Stromal cell of bone marrow (primary cell): ENCODE measurements at regions not wholly inside any gene's neighbourhood (a gene's known extent, or its start where the extent isn't known, plus 50 kb on each side); places are given as distances from the start of the nearest gene placed in this dataset.
A peak's percentile ranks its signal among the peaks of the same experiment; 100 is the strongest.
"Not testable (repeated sequence)": the region's sequence is repeated elsewhere in the genome, so short reads cannot be mapped to it uniquely, and the experiment has no call there.

ENCODE experiments used
- DNase-seq: peaks from one replicate; pipeline ENCODE4 v3.0.0-alpha.2; 2012; ENCODE audit warnings: low read depth

- no peak for DNase-seq
These were observed 78.1 kb upstream of the PLCB4 start for GRCh38 chr20:8990770-8991169.

- no peak for DNase-seq
These were observed 74.8 kb upstream of the PLCB4 start for GRCh38 chr20:8994045-8994444.

DNA sequence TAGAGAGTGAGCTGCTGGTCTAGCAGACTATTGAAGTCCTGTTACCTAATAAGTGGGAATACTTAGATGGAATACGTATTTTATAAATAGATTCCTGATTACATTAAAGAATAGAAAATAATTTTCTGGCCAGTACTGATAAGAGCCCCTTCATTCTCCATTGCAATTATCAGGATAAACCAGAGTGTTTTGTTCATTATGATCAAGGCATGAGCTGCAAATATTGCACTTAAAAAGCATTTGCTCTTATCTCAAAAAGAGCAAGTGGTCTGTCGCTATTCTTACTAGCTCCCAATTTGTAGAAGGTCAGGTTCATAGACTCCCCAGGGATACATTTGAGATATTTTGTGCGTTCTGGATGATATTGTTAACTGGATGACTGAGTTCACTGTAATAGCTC, 73.1 kb upstream of the PLCB4 start:
- no peak for DNase-seq

- DNase-seq, result no peak
These were observed 71.9 kb upstream of the PLCB4 start for GRCh38 chr20:8996817-8997512.

- DNase-seq, result no peak
These were observed 71.2 kb upstream of the PLCB4 start for GRCh38 chr20:8997701-8998117.

GRCh38 chr20:9011121-9011520, 57.8 kb upstream of the PLCB4 start:
- no peak for DNase-seq

DNA sequence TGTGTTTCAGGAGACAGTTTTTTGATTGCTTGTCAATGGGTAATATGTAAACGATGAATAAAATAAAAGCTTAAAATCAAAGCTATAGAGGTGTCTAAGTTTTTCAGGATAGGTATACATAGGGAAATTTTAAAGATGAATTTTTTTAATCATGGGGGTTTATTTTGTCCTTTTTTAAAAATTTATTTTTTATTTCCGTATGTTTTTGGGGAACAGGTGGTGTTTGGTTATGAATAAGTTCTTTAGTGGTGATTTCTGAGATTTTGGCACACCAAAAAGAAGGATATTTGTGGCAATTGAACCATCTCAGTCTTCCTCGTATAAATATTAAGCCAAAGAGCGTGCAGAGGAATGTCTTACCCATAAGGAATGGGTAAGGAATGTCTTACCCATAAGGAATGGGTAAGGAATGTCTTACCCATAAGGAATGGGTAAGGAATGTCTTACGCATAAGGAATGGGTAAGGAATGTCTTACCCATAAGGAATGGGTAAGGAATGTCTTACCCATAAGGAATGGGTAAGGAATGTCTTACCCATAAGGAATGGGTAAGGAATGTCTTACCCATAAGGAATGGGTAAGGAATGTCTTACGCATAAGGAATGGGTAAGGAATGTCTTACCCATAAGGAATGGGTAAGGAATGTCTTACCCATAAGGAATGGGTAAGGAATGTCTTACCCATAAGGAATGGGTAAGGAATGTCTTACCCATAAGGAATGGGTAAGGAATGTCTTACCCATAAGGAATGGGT, 53.5 kb upstream of the PLCB4 start:
- DNase-seq, result not testable (repeated sequence)

DNA sequence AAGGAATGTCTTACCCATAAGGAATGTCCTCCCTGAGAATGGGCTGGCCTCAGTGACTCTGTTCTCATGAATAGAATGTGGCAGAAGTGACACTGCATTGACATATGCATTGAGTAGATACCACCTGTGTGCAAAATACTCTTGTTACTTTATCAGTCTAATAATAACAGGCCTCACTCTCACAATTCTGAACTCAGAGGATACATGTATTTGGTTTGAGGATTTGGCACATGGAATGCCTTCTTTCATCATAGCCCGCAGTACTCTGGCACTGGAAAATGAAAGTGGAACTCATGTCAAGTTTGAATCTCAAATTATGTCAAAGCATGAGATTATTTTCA, 52.9 kb upstream of the PLCB4 start:
- DNase-seq, result peak; percentile 60

DNA sequence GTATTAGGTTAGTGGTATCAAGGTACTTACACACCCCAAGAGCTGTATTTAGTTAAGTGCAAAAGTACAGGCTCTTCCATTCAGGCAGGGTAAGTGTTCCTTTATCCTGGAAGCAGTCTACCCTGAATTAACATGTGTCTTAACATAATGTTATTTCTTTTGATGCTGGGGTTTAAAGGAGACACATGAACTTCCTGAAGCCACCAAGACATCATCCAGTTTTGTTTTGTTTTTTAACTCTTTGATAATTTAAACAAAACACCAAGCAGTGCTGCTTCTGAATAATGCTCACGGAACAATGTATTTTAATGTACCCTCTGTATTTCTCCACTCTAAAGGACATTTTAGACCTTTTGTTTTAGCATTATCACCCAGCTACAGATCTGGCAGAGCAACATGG, 50.5 kb upstream of the PLCB4 start:
- DNase-seq, result no peak
